Colonic mucosa (tissue), 4 donors: ENCODE measurements at regions not wholly inside any gene's neighbourhood (a gene's known extent, or its start where the extent isn't known, plus 50 kb on each side); places are given as distances from the start of the nearest gene placed in this dataset.

Experiments used
- DNase-seq: peaks from one replicate; pipeline ENCODE4 v3.0.0-alpha.2; 2020
- H3K27ac ChIP-seq: fragments of 200-600 bp; one replicate; pipeline ENCODE4 v1.8.0; 2021
- H3K27me3 ChIP-seq: fragments of 200-600 bp; one replicate; pipeline ENCODE4 v1.8.0; 2021
- H3K36me3 ChIP-seq: fragments of 200-600 bp; one replicate; pipeline ENCODE4 v1.8.0; 2021
- H3K4me1 ChIP-seq: fragments of 200-600 bp; one replicate; pipeline ENCODE4 v1.8.0; 2021; ENCODE audit warnings: mild to moderate bottlenecking
- H3K4me3 ChIP-seq: fragments of 200-600 bp; one replicate; pipeline ENCODE4 v1.8.0; 2021
- H3K9ac ChIP-seq, 2 donors: one replicate each; pipeline ENCODE4 v1.7.0; 2013; ENCODE audit warnings: control low read depth in 2 of 2, low read depth in 2 of 2, low read length in 2 of 2
- H3K9me3 ChIP-seq: fragments of 200-600 bp; one replicate; pipeline ENCODE4 v1.8.0; 2021
- intact Hi-C: fragments of 100-400 bp; cut with DNase I; formaldehyde crosslinking; loops from one replicate; pipeline ENCODE4 v1.14.1; 2022
- TF ChIP-seq, protein P1 (sequence below): fragments of 200-600 bp; IDR thresholded peaks from one replicate; pipeline ENCODE4 v1.8.0; 2022; ENCODE audit warnings: antibody characterized with exemption, mild to moderate bottlenecking
- donor health status: healthy.
- donor health status: DM: no; HTN: no; CAD: no.
- donor health status: DM: no; HTN: no; CAD: no.

DNA sequence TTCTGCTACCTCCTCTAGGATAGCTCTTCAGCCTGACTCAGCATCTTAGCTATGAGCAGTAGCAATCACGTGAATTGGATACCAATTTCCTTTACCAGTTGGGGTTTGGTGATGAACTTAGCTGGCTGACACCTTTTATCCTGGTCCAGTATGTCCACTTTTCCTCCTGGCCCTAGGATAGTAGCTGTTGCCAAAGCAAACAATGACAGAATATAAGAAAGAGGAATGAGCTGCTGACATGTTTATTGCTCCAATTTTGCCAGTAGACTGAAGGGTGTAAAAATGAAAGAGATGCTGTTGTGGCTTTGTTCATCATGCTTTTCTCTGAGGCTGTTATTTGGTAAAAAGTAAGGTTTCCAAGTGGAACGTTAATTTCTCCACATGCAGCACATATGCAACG, 168.3 kb upstream of the JAG1 start:
- no peaks in the 10 kb centered on the region for H3K36me3 ChIP-seq
- no peak for DNase-seq
- no peaks in the 10 kb centered on the region for H3K27me3 ChIP-seq
- H3K9me3 ChIP-seq = no peaks in the 10 kb centered on the region
- intact Hi-C loops = no loop called here
- no peak overlapping the region for H3K4me3 ChIP-seq
- H3K4me1 ChIP-seq = no peaks in the 10 kb centered on the region
- no peak overlapping the region for H3K27ac ChIP-seq
- TF ChIP-seq, protein P1, sequence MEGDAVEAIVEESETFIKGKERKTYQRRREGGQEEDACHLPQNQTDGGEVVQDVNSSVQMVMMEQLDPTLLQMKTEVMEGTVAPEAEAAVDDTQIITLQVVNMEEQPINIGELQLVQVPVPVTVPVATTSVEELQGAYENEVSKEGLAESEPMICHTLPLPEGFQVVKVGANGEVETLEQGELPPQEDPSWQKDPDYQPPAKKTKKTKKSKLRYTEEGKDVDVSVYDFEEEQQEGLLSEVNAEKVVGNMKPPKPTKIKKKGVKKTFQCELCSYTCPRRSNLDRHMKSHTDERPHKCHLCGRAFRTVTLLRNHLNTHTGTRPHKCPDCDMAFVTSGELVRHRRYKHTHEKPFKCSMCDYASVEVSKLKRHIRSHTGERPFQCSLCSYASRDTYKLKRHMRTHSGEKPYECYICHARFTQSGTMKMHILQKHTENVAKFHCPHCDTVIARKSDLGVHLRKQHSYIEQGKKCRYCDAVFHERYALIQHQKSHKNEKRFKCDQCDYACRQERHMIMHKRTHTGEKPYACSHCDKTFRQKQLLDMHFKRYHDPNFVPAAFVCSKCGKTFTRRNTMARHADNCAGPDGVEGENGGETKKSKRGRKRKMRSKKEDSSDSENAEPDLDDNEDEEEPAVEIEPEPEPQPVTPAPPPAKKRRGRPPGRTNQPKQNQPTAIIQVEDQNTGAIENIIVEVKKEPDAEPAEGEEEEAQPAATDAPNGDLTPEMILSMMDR = no peak
- H3K9ac ChIP-seq = no peak overlapping the region

GRCh38 chr20:10843146-10843711, 169.4 kb upstream of the JAG1 start:
- H3K27ac ChIP-seq = no peak overlapping the region
- H3K36me3 ChIP-seq = no peaks in the 10 kb centered on the region
- H3K9me3 ChIP-seq = no peaks in the 10 kb centered on the region
- no peak overlapping the region for H3K9ac ChIP-seq
- H3K27me3 ChIP-seq = no peaks in the 10 kb centered on the region
- no peaks in the 10 kb centered on the region for H3K4me1 ChIP-seq
- TF ChIP-seq, protein P1 = no peak
- DNase-seq = no peak
- intact Hi-C loops = no loop called here
- no peak overlapping the region for H3K4me3 ChIP-seq

GRCh38 chr20:10846766-10847165, 173.0 kb upstream of the JAG1 start:
- Histone ChIP-seq H3K4me1 (no peaks in the 10 kb centered on the region), H3K4me3 (no peak overlapping the region), H3K27me3 (no peaks in the 10 kb centered on the region), H3K9me3 (no peaks in the 10 kb centered on the region), H3K27ac (no peak overlapping the region), H3K9ac (no peak overlapping the region), H3K36me3 (no peaks in the 10 kb centered on the region)
- intact Hi-C loops = no loop called here
- DNase-seq = no peak
- TF ChIP-seq, protein P1 = no peak

- intact Hi-C loops = no loop called here
- no peaks in the 10 kb centered on the region for H3K4me1 ChIP-seq
- H3K9ac ChIP-seq = peak overlapping the region in 1 of 2 donors; percentile 9
- no peaks in the 10 kb centered on the region for H3K9me3 ChIP-seq
- TF ChIP-seq, protein P1 = no peak
- DNase-seq = peak; percentile 64
- H3K27ac ChIP-seq = peak overlapping the region; percentile 70
- H3K36me3 ChIP-seq = no peaks in the 10 kb centered on the region
- H3K4me3 ChIP-seq = no peak overlapping the region
- no peaks in the 10 kb centered on the region for H3K27me3 ChIP-seq
Observed at GRCh38 chr20:10848810-10849370, 175.1 kb upstream of the JAG1 start.

GRCh38 chr20:10853176-10853575, 179.4 kb upstream of the JAG1 start:
- no peaks in the 10 kb centered on the region for H3K4me1 ChIP-seq
- H3K9ac ChIP-seq = no peak overlapping the region
- H3K4me3 ChIP-seq = no peak overlapping the region
- no peaks in the 10 kb centered on the region for H3K36me3 ChIP-seq
- H3K9me3 ChIP-seq = no peaks in the 10 kb centered on the region
- DNase-seq = no peak
- H3K27me3 ChIP-seq = no peaks in the 10 kb centered on the region
- H3K27ac ChIP-seq = no peak overlapping the region
- intact Hi-C loops = loop anchor here (10.0 kb wide), 1 partner anchor 148 kb away; no protein-coding TSS in a partner anchor
- TF ChIP-seq, protein P1 = no peak
